ENCODE measurements at regions not wholly inside any gene's neighbourhood (a gene's known extent, or its start where the extent isn't known, plus 50 kb on each side); places are given as distances from the start of the nearest gene placed in this dataset.

DNA sequence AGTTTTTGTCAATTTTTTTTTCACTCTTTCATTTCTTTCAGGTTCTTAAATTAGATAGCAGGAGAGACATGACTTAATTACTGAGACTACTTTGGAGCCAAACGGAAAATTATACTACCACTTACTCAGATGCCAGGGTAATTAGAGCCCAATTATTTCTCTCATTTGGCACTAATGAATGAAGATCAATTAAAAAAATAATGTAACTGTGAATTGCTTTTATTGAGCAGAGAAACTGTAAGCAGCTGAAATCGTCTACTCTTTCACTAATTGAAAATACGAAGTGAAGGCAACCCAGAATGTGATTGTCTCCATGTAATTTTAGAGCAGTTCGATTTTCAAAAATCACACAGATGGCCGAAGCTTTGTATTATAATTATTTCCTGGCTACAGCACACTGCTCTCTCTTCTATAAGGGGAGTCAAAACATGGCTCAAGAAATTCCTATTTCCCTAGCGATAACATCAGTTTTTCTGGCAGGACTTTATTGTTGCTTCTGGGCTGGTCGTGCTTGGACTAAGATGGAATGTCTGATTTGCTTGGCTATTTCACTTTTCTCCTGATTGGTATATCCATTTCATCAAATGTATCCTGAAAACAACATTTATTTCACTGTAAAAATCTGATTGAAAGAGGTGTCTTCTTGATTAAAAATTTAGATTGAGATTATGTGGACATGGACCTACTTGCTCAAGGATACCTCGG lies 55.8 kb upstream of the PDZRN3 start:
- no peak for DNase-seq (ENCODE audit: low read depth, low spot score)
- H3K4me3 ChIP-seq (ENCODE audit: low read length) = no peak overlapping the region

DNA sequence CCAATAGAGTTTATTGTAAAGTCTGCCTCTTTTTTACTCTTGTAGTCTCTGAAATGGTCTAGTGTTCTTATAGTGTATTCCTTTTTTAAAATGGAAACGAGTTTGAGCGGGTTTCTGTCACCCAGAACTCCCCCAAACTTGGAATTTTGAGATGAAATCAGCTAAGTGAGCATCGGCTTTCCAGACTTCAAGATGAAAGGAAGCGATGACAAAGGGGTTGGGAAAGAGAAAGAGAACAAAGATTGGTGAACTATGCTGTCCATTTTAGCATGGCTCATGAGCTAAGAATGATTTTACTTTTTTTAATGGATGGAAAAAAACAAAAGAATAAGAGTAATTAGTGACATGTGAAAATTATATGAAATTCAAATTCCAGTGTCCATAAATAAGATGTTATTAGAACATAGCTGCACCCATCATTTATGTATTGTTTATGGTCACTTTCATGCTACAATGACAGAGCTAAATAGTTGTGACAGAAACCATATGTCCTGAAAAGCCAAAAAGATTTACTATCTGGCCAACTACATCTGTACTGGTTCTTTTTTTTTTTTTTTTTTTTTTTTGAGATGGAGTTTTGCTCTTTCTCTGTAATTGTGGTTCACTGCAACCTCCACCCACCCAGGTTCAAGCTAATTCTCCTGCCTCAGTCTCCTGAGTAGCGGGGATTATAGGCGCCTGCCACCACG lies 52.7 kb upstream of the PDZRN3 start:
- H3K4me3 ChIP-seq (ENCODE audit: low read length) = no peak overlapping the region
- DNase-seq (ENCODE audit: low read depth, low spot score) = no peak
